ENCODE measurements at regions not wholly inside any gene's neighbourhood (a gene's known extent, or its start where the extent isn't known, plus 50 kb on each side); places are given as distances from the start of the nearest gene placed in this dataset.

GRCh38 chr11:45092901-45093760 is 53.3 kb upstream of the PRDM11 start:
- DNase-seq, result peak; percentile 40 to 54

DNA sequence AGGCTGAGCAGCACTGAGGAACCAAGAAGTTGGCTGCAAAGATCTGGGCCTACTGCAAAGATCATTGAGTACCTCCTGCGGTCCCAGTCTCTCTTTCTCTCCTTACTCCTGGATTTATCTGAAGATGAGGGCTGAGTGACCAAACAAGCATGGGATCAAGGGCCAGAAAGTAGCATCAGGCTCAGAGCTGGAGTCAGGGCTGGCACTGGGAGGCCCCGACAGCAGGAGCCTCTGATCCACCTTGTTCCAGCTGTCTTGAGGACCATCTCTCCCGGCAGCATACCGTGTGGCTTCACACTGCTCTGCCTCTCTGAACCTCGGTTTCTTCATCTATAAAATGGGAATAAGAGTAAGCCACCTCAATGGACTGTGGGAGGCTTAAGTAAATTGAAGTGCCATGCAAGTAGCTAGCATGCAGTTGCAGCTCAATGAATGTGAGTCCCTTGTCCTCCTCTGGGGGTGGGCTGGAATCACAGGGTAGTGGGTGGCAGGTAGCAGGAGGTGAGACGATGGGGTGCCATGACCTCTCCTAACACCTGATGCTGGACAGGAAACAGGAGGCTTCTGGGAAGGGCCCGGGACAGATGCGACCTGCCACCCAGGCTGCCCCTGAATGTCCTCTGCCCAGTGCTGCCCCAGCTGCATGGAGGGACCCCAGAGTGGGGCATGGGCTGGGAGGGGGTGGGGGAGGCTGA is 52.5 kb upstream of the PRDM11 start:
- no peak for DNase-seq

GRCh38 chr11:45094958-45095690 is 51.3 kb upstream of the PRDM11 start:
- no peak for DNase-seq

GRCh38 chr11:45095691-45096010 is 50.8 kb upstream of the PRDM11 start:
- DNase-seq, result no peak

DNA sequence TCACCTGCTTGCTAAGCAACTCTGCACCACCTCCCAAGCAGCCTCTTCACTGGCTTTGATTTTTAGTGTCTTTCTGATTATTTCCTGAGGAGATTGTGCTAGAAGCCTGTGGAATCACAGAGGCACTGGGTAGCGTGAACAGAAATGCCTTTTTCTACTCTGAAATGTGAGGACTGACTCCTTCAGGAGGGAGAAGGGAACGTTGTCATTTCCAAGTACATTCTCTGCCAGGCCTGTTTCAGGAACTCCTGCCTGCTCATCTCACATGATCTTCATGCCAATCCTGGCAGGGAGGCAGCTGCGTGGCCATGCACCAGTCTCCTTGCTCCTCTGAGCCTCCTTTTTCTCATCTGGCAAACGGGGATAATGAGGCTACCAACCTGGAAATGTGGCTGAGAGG is 49.8 kb upstream of the PRDM11 start:
- no peak for DNase-seq
